ENCODE measurements at regions not wholly inside any gene's neighbourhood (a gene's known extent, or its start where the extent isn't known, plus 50 kb on each side); places are given as distances from the start of the nearest gene placed in this dataset.

GRCh38 chr5:21159510-21160059 is 1171.6 kb upstream of the CDH18 start:
- DNase-seq, result no peak

- peak; percentile 82 for DNase-seq
These were observed 1166.5 kb upstream of the CDH18 start for GRCh38 chr5:21154526-21154925.

GRCh38 chr5:21152611-21153010 is 1164.6 kb upstream of the CDH18 start:
- peak; percentile 95 for DNase-seq

- DNase-seq, result peak; percentile 77
These were observed 1157.4 kb upstream of the CDH18 start for GRCh38 chr5:21145376-21145775.

- DNase-seq, result no peak
These were observed 1155.7 kb upstream of the CDH18 start for GRCh38 chr5:21143686-21144085.

GRCh38 chr5:21142791-21143190 is 1154.8 kb upstream of the CDH18 start:
- no peak for DNase-seq

GRCh38 chr5:21140987-21141386 is 1153.0 kb upstream of the CDH18 start:
- no peak for DNase-seq

GRCh38 chr5:21126236-21126635 is 1138.2 kb upstream of the CDH18 start:
- no peak for DNase-seq

GRCh38 chr5:21125238-21125983 is 1137.4 kb upstream of the CDH18 start:
- peak; percentile 81 for DNase-seq

- no peak for DNase-seq
These were observed 1133.2 kb upstream of the CDH18 start for GRCh38 chr5:21121213-21121612.

GRCh38 chr5:21097661-21098060 is 1109.7 kb upstream of the CDH18 start:
- DNase-seq, result no peak

GRCh38 chr5:21094619-21095018 is 1106.6 kb upstream of the CDH18 start:
- DNase-seq, result no peak

- no peak for DNase-seq
These were observed 1099.8 kb upstream of the CDH18 start for GRCh38 chr5:21087766-21088165.

- no peak for DNase-seq
These were observed 1097.8 kb upstream of the CDH18 start for GRCh38 chr5:21085791-21086190.

GRCh38 chr5:21071986-21072385 is 1084.0 kb upstream of the CDH18 start:
- DNase-seq, result no peak

GRCh38 chr5:21071421-21071820 is 1083.4 kb upstream of the CDH18 start:
- DNase-seq, result no peak

- DNase-seq, result no peak
These were observed 1082.9 kb upstream of the CDH18 start for GRCh38 chr5:21070858-21071257.

- DNase-seq, result no peak
These were observed 1079.7 kb upstream of the CDH18 start for GRCh38 chr5:21067724-21068123.

- DNase-seq, result peak; percentile 12
These were observed 1075.1 kb upstream of the CDH18 start for GRCh38 chr5:21063146-21063545.

- no peak for DNase-seq
These were observed 1070.3 kb upstream of the CDH18 start for GRCh38 chr5:21058289-21058688.

- DNase-seq, result peak; percentile 13
These were observed 1063.9 kb upstream of the CDH18 start for GRCh38 chr5:21051945-21052344.

GRCh38 chr5:21049901-21050300 is 1061.9 kb upstream of the CDH18 start:
- DNase-seq, result peak; percentile 95

- DNase-seq, result no peak
These were observed 1043.0 kb upstream of the CDH18 start for GRCh38 chr5:21030981-21031380.

GRCh38 chr5:21024966-21025365 is 1037.0 kb upstream of the CDH18 start:
- no peak for DNase-seq

GRCh38 chr5:21013237-21013636 is 1025.2 kb upstream of the CDH18 start:
- no peak for DNase-seq

Data from DMS53 (cell line).